H7 (cell line): ENCODE measurements at regions not wholly inside any gene's neighbourhood (a gene's known extent, or its start where the extent isn't known, plus 50 kb on each side); places are given as distances from the start of the nearest gene placed in this dataset.
A peak's percentile ranks its signal among the peaks of the same experiment; 100 is the strongest.
"Not testable (repeated sequence)": the region's sequence is repeated elsewhere in the genome, so short reads cannot be mapped to it uniquely, and the experiment has no call there.

Experiments
- DNase-seq: peaks from one replicate; pipeline ENCODE4 v3.0.0; 2012
- H3K27me3 ChIP-seq: 2 replicates; pipeline ENCODE4 v1.6.0; 2011; ENCODE audit warnings: mild to moderate bottlenecking, low read length; ENCODE audit not compliant: control insufficient read depth, insufficient read depth
- H3K36me3 ChIP-seq: replicated peaks from 2 replicates; pipeline ENCODE4 v1.5.1; 2011; ENCODE audit warnings: low read length; ENCODE audit not compliant: control insufficient read depth, insufficient read depth
- H3K4me3 ChIP-seq: 2 replicates; pipeline ENCODE4 v1.5.1; 2011; ENCODE audit warnings: low read depth, mild to moderate bottlenecking, control low read depth, low read length, moderate library complexity; ENCODE audit not compliant: insufficient read depth

DNA sequence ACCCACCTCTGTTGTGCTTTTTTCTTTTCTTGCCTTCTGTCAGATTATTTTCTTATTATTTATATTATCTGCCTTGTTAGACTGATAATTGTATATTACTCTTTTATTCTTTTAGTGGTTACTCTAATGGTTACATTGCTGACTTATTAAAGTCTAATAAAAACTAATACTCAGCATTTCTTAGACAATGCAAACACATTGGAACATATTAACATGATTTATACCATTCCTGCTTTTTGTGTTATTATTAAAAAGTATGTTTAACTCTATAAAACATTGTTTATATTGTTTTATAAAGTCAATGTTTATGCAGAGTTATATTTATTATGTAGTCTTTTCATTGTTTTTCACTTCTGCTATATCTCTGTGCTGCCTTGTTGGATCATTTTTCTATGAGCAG lies 68.0 kb upstream of the CACNA2D1 start:
- Histone ChIP-seq H3K36me3 (no peaks in the 10 kb centered on the region), H3K27me3 (no peaks in the 10 kb centered on the region), H3K4me3 (no peak overlapping the region)
- no peak for DNase-seq

- peak; percentile 73 for DNase-seq
- peak overlapping the region; percentile 32; the same call in 1 of the 2 replicates for H3K4me3 ChIP-seq
- H3K27me3 ChIP-seq, result no peaks in the 10 kb centered on the region
- no peaks in the 10 kb centered on the region for H3K36me3 ChIP-seq
These were observed 64.5 kb upstream of the CACNA2D1 start for GRCh38 chr7:82507976-82508677.

GRCh38 chr7:82507365-82507975 lies 63.9 kb upstream of the CACNA2D1 start:
- H3K4me3 ChIP-seq, result no peak overlapping the region

GRCh38 chr7:82506702-82507101 lies 63.1 kb upstream of the CACNA2D1 start:
- Histone ChIP-seq H3K36me3 (no peaks in the 10 kb centered on the region), H3K4me3 (no peak overlapping the region), H3K27me3 (no peaks in the 10 kb centered on the region)
- peak; percentile 21 for DNase-seq

More at GRCh38 chr7:82507365-82507975, 63.9 kb upstream of the CACNA2D1 start:
- Histone ChIP-seq H3K27me3 (no peaks in the 10 kb centered on the region), H3K36me3 (no peaks in the 10 kb centered on the region)
- peak; percentile 56 for DNase-seq

GRCh38 chr7:82506208-82506607 lies 62.6 kb upstream of the CACNA2D1 start:
- no peak overlapping the region for H3K4me3 ChIP-seq
- H3K36me3 ChIP-seq, result no peaks in the 10 kb centered on the region

GRCh38 chr7:82501346-82501745 lies 57.8 kb upstream of the CACNA2D1 start:
- H3K36me3 ChIP-seq, result no peaks in the 10 kb centered on the region
- no peaks in the 10 kb centered on the region for H3K27me3 ChIP-seq
- DNase-seq, result no peak
- H3K4me3 ChIP-seq, result no peak overlapping the region

More at GRCh38 chr7:82506208-82506607, 62.6 kb upstream of the CACNA2D1 start:
- no peak for DNase-seq
- no peaks in the 10 kb centered on the region for H3K27me3 ChIP-seq

GRCh38 chr7:82499546-82499945 lies 56.0 kb upstream of the CACNA2D1 start:
- not testable (repeated sequence) for H3K27me3 ChIP-seq, H3K36me3 ChIP-seq, H3K4me3 ChIP-seq, DNase-seq

- DNase-seq, result no peak
These were observed 50.8 kb upstream of the CACNA2D1 start for GRCh38 chr7:82494420-82494819.

More at GRCh38 chr7:82494420-82494819, 50.8 kb upstream of the CACNA2D1 start:
- Histone ChIP-seq H3K27me3 (no peaks in the 10 kb centered on the region), H3K4me3 (no peak overlapping the region), H3K36me3 (no peaks in the 10 kb centered on the region)
